IMR-90 (cell line): ENCODE measurements at regions not wholly inside any gene's neighbourhood (a gene's known extent, or its start where the extent isn't known, plus 50 kb on each side); places are given as distances from the start of the nearest gene placed in this dataset.

Source experiments
- ATAC-seq: fragments of 200-7000 bp; cut with Tn5 transposase; 2 replicates; pipeline ENCODE4 v1.9.1; 2020; ENCODE audit warnings: low read depth, mild to moderate bottlenecking, moderate library complexity
- BruUV-seq: library from RNA; stranded (reverse); fragments of 400-500 nt; replicated peaks from 2 replicates; lab custom pipeline; 2021; lab: Mats Ljungman, UMichigan
- CTCF ChIA-PET: fragments of 300-600 bp; formaldehyde crosslinking; extraction: SDS; loops from one replicate; lab custom pipeline; 2021; ENCODE audit warnings: antibody characterized with exemption; lab: Yijun Ruan, JAX
- POLR2A ChIA-PET: fragments of 300-600 bp; sonication (Branson Sonifier 250); formaldehyde crosslinking; loops from one replicate; lab custom pipeline; 2022; ENCODE audit warnings: antibody characterized with exemption; ENCODE audit not compliant: unreplicated experiment; lab: Charles Lee
- DNase-seq: peaks from one replicate; pipeline ENCODE4 v3.0.0; 2013
- H2AFZ ChIP-seq: replicated peaks from 2 replicates; pipeline ENCODE3; 2013; ENCODE audit warnings: low read length, mild to moderate bottlenecking; ENCODE audit not compliant: poor library complexity
- H2AK5ac ChIP-seq: 2 replicates; pipeline ENCODE4 v1.6.1; 2013; ENCODE audit warnings: low read depth, low read length, inconsistent platforms
- H2AK9ac ChIP-seq: replicated peaks from 2 replicates; pipeline ENCODE3; 2013; ENCODE audit warnings: mild to moderate bottlenecking, low read depth, low read length, moderate library complexity; ENCODE audit not compliant: poor library complexity
- H2BK120ac ChIP-seq: 2 replicates; pipeline ENCODE4 v1.6.1; 2013; ENCODE audit warnings: low read depth, low read length, inconsistent platforms
- H2BK15ac ChIP-seq: 3 replicates; pipeline ENCODE4 v1.6.1; 2013; ENCODE audit warnings: low read depth, low read length, inconsistent platforms
- H2BK20ac ChIP-seq: 2 replicates; pipeline ENCODE4 v1.6.1; 2013; ENCODE audit warnings: low read depth, mild to moderate bottlenecking, inconsistent platforms, low read length, moderate library complexity
- H2BK5ac ChIP-seq: 2 replicates; pipeline ENCODE4 v1.6.1; 2013; ENCODE audit warnings: mild to moderate bottlenecking, low read depth, low read length, inconsistent platforms; ENCODE audit not compliant: poor library complexity, severe bottlenecking
- H3K14ac ChIP-seq: replicated peaks from 2 replicates; pipeline ENCODE4 v1.6.1; 2013; ENCODE audit warnings: low read depth, low read length, inconsistent platforms
- H3K18ac ChIP-seq: 2 replicates; pipeline ENCODE4 v1.6.1; 2013; ENCODE audit warnings: low read depth, low read length, control low read depth
- H3K23ac ChIP-seq: 2 replicates; pipeline ENCODE4 v1.6.1; 2013; ENCODE audit warnings: low read depth, low read length, inconsistent platforms
- H3K27ac ChIP-seq: 2 replicates; pipeline ENCODE4 v1.5.1; 2013; ENCODE audit warnings: mild to moderate bottlenecking, control low read depth, low read length; ENCODE audit not compliant: insufficient read depth
- H3K27me3 ChIP-seq: 2 replicates; pipeline ENCODE4 v1.6.1; 2013; ENCODE audit warnings: low read length; ENCODE audit not compliant: control insufficient read depth, insufficient read depth
- H3K36me3 ChIP-seq: 2 replicates; pipeline ENCODE4 v1.6.1; 2013; ENCODE audit warnings: low read length, mixed read lengths; ENCODE audit not compliant: control insufficient read depth, insufficient read depth
- H3K4ac ChIP-seq: 2 replicates; pipeline ENCODE4 v1.6.1; 2013; ENCODE audit warnings: low read depth, low read length, inconsistent platforms
- H3K4me1 ChIP-seq: 2 replicates; pipeline ENCODE4 v1.6.1; 2013; ENCODE audit warnings: low read length, mixed read lengths; ENCODE audit not compliant: control insufficient read depth, insufficient read depth
- H3K4me2 ChIP-seq: 2 replicates; pipeline ENCODE4 v1.6.1; 2013; ENCODE audit warnings: low read depth, mild to moderate bottlenecking, control low read depth, low read length, moderate library complexity
- H3K4me3 ChIP-seq: 2 replicates; pipeline ENCODE4 v1.5.1; 2013; ENCODE audit warnings: low read depth, mild to moderate bottlenecking, control low read depth, low read length, moderate library complexity; ENCODE audit not compliant: insufficient read depth
- H3K56ac ChIP-seq: 2 replicates; pipeline ENCODE4 v1.6.1; 2013; ENCODE audit warnings: low read length, inconsistent platforms; ENCODE audit not compliant: insufficient read depth; ENCODE audit errors: extremely low read depth
- H3K79me1 ChIP-seq, 2 experiments: 2 replicates each; pipeline ENCODE4 v1.6.1; 2013; ENCODE audit warnings: low read length in 2 of 2, inconsistent platforms in 1 of 2, low read depth in 1 of 2
- H3K9ac ChIP-seq: 2 replicates; pipeline ENCODE4 v1.6.1; 2013; ENCODE audit warnings: low read depth, low read length, control low read depth
- H3K9me1 ChIP-seq: 2 replicates; pipeline ENCODE4 v1.6.1; 2013; ENCODE audit warnings: low read length, inconsistent platforms; ENCODE audit not compliant: insufficient read depth
- H3K9me3 ChIP-seq: 2 replicates; pipeline ENCODE4 v1.6.1; 2013; ENCODE audit warnings: low read length; ENCODE audit not compliant: control insufficient read depth, insufficient read depth
- H4K20me1 ChIP-seq: 2 replicates; pipeline ENCODE4 v1.6.1; 2013; ENCODE audit warnings: low read length, inconsistent platforms; ENCODE audit not compliant: insufficient read depth
- H4K5ac ChIP-seq: 2 replicates; pipeline ENCODE4 v1.6.1; 2013; ENCODE audit warnings: mild to moderate bottlenecking, low read depth, low read length, control low read depth
- H4K8ac ChIP-seq, 2 experiments: 2 replicates each; pipeline ENCODE4 v1.6.1; 2013; ENCODE audit warnings: low read depth in 2 of 2, low read length in 2 of 2, control low read depth in 1 of 2, inconsistent platforms in 1 of 2
- H4K91ac ChIP-seq: 2 replicates; pipeline ENCODE4 v1.6.1; 2013; ENCODE audit warnings: low read depth, low read length, inconsistent platforms; ENCODE audit not compliant: insufficient read depth
- BHLHE40 ChIP-seq: fragments of 150-350 bp; IDR thresholded peaks from 2 replicates; pipeline ENCODE4 v1.6.1; 2016; ENCODE audit warnings: mild to moderate bottlenecking, low read depth, low read length
- CEBPB ChIP-seq: IDR thresholded peaks from 2 replicates; pipeline ENCODE4 v1.6.1; 2012; ENCODE audit warnings: low read depth, low read length, improper control_type of control experiment
- CHD1 ChIP-seq: IDR thresholded peaks from 2 replicates; pipeline ENCODE4 v1.6.1; 2012; ENCODE audit warnings: low read depth, low read length, improper control_type of control experiment
- MAFK ChIP-seq: IDR thresholded peaks from 2 replicates; pipeline ENCODE4 v1.6.1; 2012; ENCODE audit warnings: low read depth, low read length, improper control_type of control experiment
- MXI1 ChIP-seq: IDR thresholded peaks from 2 replicates; pipeline ENCODE4 v1.6.1; 2012; ENCODE audit warnings: low read depth, mild to moderate bottlenecking, low read length, moderate library complexity, borderline replicate concordance
- NFE2L2 ChIP-seq: fragments of 150-350 bp; IDR thresholded peaks from 2 replicates; pipeline ENCODE4 v1.6.1; 2016; ENCODE audit warnings: low read depth, mild to moderate bottlenecking, low read length
- POLR2A ChIP-seq: IDR thresholded peaks from 2 replicates; pipeline ENCODE4 v1.6.1; 2012; ENCODE audit warnings: mild to moderate bottlenecking, low read depth, low read length
- RCOR1 ChIP-seq: IDR thresholded peaks from 2 replicates; pipeline ENCODE4 v1.6.1; 2012; ENCODE audit warnings: mild to moderate bottlenecking, low read length, improper control_type of control experiment; ENCODE audit not compliant: insufficient replicate concordance
- RFX5 ChIP-seq: IDR thresholded peaks from 2 replicates; pipeline ENCODE4 v1.8.0; 2012; ENCODE audit warnings: low read depth, mild to moderate bottlenecking, low read length, moderate library complexity
- SMC3 ChIP-seq: fragments of 150-350 bp; IDR thresholded peaks from 2 replicates; pipeline ENCODE4 v1.6.1; 2016; ENCODE audit warnings: low read depth, mild to moderate bottlenecking, antibody characterized with exemption, low read length, moderate library complexity
- WGBS, 2 experiments: methylation state at CpG; one replicate each; pipeline versions ENCODE4 v1.1.5 to v1.1.7; 2013; ENCODE audit warnings: missing lambda C conversion rate in 2 of 2; ENCODE audit not compliant: insufficient read length in 1 of 2; ENCODE audit errors: extremely low coverage in 2 of 2; 5-methylcytosine and 5-hydroxymethylcytosine counted together
- dilution Hi-C: fragments of 300-500 bp; cut with HindIII; formaldehyde crosslinking; loops from one replicate; pipeline ENCODE4 v1.14.3; 2018; ENCODE audit warnings: low sequenced_read_pairs; ENCODE audit not compliant: unreplicated experiment
- in situ Hi-C: fragments of 300-500 bp; cut with MboI; formaldehyde crosslinking; loops from 3 replicates; pipeline ENCODE4 v1.14.3; 2019; ENCODE audit warnings: low sequenced_read_pairs, inconsistent platforms, mixed read lengths
- intact Hi-C: fragments of 100-400 bp; cut with micrococcal nuclease; formaldehyde crosslinking; loops from 2 replicates; pipeline ENCODE4 v1.10.0; 2022
- TF ChIP-seq, protein P1 (sequence below): fragments of 150-350 bp; IDR thresholded peaks from 2 replicates; pipeline ENCODE4 v1.6.1; 2017; ENCODE audit warnings: mild to moderate bottlenecking, antibody characterized with exemption, low read length, low read depth
- TF ChIP-seq, protein P2 (sequence below): fragments of 150-350 bp; IDR thresholded peaks from 2 replicates; pipeline ENCODE4 v1.6.1; 2016; ENCODE audit warnings: low read depth, mild to moderate bottlenecking, low read length, moderate library complexity, borderline replicate concordance
- TF ChIP-seq, protein P3 (sequence below): conservative IDR thresholded peaks from 2 replicates; pipeline ENCODE4 v1.5.1; 2012; ENCODE audit warnings: mild to moderate bottlenecking, low read depth, low read length, improper control_type of control experiment

DNA sequence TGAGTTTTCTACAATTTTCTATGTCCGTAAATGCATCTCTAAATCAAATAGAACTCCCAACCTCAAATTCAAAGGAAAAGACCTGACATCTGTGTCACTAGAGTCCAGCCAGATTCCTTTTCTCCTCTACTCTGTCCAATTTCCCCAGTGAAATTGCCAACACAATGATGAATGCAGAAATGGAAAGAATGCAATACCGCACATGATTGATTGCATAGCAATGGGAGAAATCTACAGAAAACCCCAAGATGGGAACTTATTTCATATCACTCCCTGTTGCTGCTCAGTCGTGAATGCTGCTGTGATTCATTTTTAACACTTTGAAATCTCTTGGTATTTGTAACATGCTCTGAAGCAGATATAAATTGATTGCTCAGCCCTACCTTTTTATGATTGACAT is 355.1 kb upstream of the TUSC1 start:
- intact Hi-C loops (no loop called here), in situ Hi-C loops (no loop called here), dilution Hi-C loops (no loop called here)
- ChIA-PET POLR2A (no interaction called here), CTCF (no interaction called here)
- Histone ChIP-seq H2BK5ac (no peak overlapping the region), H3K4me1 (no peaks in the 10 kb centered on the region), H3K23ac (no peak overlapping the region), H3K56ac (no peak overlapping the region), H3K79me1 (no peaks in the 10 kb centered on the region), H4K20me1 (no peaks in the 10 kb centered on the region), H4K91ac (no peak overlapping the region), H4K8ac (no peak overlapping the region), H2AFZ (no peak overlapping the region), H3K4me2 (no peak overlapping the region), H2BK120ac (no peak overlapping the region), H3K9ac (no peak overlapping the region), H3K14ac (no peak overlapping the region), H2AK5ac (no peak overlapping the region), H3K4me3 (no peak overlapping the region), H4K5ac (no peak overlapping the region), H3K36me3 (no peaks in the 10 kb centered on the region), H2BK20ac (no peak overlapping the region), H3K4ac (no peak overlapping the region), H2BK15ac (no peak overlapping the region), H3K18ac (no peak overlapping the region), H2AK9ac (no peak overlapping the region), H3K9me1 (no peaks in the 10 kb centered on the region), H3K27ac (no peak overlapping the region), H3K9me3 (no peaks in the 10 kb centered on the region), H3K27me3 (no peaks in the 10 kb centered on the region; the same call in 1 of the 2 replicates)
- no peak for DNase-seq
- WGBS, 2 experiments = no CpG with 5 or more reads among the region's 3 CpGs
- ATAC-seq = no peak
- no TSS peak for BruUV-seq
- TF ChIP-seq MXI1 (no peak), SMC3 (no peak), RFX5 (no peak), NFE2L2 (no peak), CEBPB (no peak), BHLHE40 (no peak), RCOR1 (no peak), MAFK (no peak), CHD1 (no peak), POLR2A (no peak)
- TF ChIP-seq, protein P1, sequence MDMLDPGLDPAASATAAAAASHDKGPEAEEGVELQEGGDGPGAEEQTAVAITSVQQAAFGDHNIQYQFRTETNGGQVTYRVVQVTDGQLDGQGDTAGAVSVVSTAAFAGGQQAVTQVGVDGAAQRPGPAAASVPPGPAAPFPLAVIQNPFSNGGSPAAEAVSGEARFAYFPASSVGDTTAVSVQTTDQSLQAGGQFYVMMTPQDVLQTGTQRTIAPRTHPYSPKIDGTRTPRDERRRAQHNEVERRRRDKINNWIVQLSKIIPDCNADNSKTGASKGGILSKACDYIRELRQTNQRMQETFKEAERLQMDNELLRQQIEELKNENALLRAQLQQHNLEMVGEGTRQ = no peak
- TF ChIP-seq, protein P2, sequence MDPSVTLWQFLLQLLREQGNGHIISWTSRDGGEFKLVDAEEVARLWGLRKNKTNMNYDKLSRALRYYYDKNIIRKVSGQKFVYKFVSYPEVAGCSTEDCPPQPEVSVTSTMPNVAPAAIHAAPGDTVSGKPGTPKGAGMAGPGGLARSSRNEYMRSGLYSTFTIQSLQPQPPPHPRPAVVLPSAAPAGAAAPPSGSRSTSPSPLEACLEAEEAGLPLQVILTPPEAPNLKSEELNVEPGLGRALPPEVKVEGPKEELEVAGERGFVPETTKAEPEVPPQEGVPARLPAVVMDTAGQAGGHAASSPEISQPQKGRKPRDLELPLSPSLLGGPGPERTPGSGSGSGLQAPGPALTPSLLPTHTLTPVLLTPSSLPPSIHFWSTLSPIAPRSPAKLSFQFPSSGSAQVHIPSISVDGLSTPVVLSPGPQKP = no peak
- TF ChIP-seq, protein P3, sequence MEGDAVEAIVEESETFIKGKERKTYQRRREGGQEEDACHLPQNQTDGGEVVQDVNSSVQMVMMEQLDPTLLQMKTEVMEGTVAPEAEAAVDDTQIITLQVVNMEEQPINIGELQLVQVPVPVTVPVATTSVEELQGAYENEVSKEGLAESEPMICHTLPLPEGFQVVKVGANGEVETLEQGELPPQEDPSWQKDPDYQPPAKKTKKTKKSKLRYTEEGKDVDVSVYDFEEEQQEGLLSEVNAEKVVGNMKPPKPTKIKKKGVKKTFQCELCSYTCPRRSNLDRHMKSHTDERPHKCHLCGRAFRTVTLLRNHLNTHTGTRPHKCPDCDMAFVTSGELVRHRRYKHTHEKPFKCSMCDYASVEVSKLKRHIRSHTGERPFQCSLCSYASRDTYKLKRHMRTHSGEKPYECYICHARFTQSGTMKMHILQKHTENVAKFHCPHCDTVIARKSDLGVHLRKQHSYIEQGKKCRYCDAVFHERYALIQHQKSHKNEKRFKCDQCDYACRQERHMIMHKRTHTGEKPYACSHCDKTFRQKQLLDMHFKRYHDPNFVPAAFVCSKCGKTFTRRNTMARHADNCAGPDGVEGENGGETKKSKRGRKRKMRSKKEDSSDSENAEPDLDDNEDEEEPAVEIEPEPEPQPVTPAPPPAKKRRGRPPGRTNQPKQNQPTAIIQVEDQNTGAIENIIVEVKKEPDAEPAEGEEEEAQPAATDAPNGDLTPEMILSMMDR = no peak
